Caco-2 (cell line): ENCODE measurements at regions not wholly inside any gene's neighbourhood (a gene's known extent, or its start where the extent isn't known, plus 50 kb on each side); places are given as distances from the start of the nearest gene placed in this dataset.

Experiments
- BruUV-seq: library from RNA; stranded (reverse); fragments of 400-500 nt; replicated peaks from 2 replicates; lab custom pipeline; 2021; lab: Mats Ljungman, UMichigan
- CTCF ChIA-PET: fragments of 300-600 bp; sonication (Branson Sonifier 250); formaldehyde crosslinking; loops from one replicate; lab custom pipeline; 2022; ENCODE audit warnings: antibody characterized with exemption; lab: Charles Lee
- POLR2A ChIA-PET: fragments of 300-600 bp; sonication (Branson Sonifier 250); formaldehyde crosslinking; loops from one replicate; lab custom pipeline; 2022; ENCODE audit warnings: antibody characterized with exemption; lab: Charles Lee
- DNase-seq, 2 experiments: peaks; one replicate each; pipeline versions ENCODE4 v3.0.0 to v3.0.0-alpha.2; 2020 to 2022
- H3K27me3 ChIP-seq: replicated peaks from 2 replicates; pipeline ENCODE4 v1.6.0; 2011; ENCODE audit warnings: low read length; ENCODE audit not compliant: control insufficient read depth, insufficient read depth
- H3K36me3 ChIP-seq: 2 replicates; pipeline ENCODE4 v1.5.1; 2011; ENCODE audit warnings: low read length; ENCODE audit not compliant: control insufficient read depth, insufficient read depth
- H3K4me1 ChIP-seq: fragments of 250-450 bp; sonication (Bioruptor Pico); 2 replicates; pipeline ENCODE4 v1.5.1; 2020; ENCODE audit warnings: mild to moderate bottlenecking
- H3K4me3 ChIP-seq: 2 replicates; pipeline ENCODE4 v1.5.1; 2011; ENCODE audit warnings: low read depth, mild to moderate bottlenecking, control low read depth, low read length
- H3K9me3 ChIP-seq: fragments of 250-450 bp; sonication (Bioruptor Pico); 2 replicates; pipeline ENCODE4 v1.5.1; 2020; ENCODE audit warnings: mild to moderate bottlenecking, moderate library complexity
- H3K27ac Mint-ChIP-seq: one replicate; pipeline ENCODE4 v1.8.0; 2022; ENCODE audit warnings: mixed read lengths; ENCODE audit not compliant: unreplicated experiment
- H3K27me3 Mint-ChIP-seq: one replicate; pipeline ENCODE4 v1.8.0; 2022; ENCODE audit warnings: mixed read lengths; ENCODE audit not compliant: insufficient read depth, unreplicated experiment
- H3K36me3 Mint-ChIP-seq: one replicate; pipeline ENCODE4 v1.8.0; 2022; ENCODE audit warnings: mild to moderate bottlenecking, mixed read lengths; ENCODE audit not compliant: insufficient read depth, unreplicated experiment
- H3K4me1 Mint-ChIP-seq: one replicate; pipeline ENCODE4 v1.8.0; 2022; ENCODE audit warnings: low read depth, mixed read lengths; ENCODE audit not compliant: unreplicated experiment
- H3K4me3 Mint-ChIP-seq: one replicate; pipeline ENCODE4 v1.8.0; 2022; ENCODE audit warnings: mild to moderate bottlenecking, moderate library complexity, mixed read lengths; ENCODE audit not compliant: unreplicated experiment
- H3K9me3 Mint-ChIP-seq: one replicate; pipeline ENCODE4 v1.8.0; 2022; ENCODE audit warnings: mixed read lengths; ENCODE audit not compliant: unreplicated experiment
- intact Hi-C: fragments of 100-400 bp; cut with micrococcal nuclease; formaldehyde crosslinking; loops from one replicate; pipeline ENCODE4 v1.10.0; 2022; ENCODE audit not compliant: unreplicated experiment
- TF ChIP-seq, protein P1 (sequence below), 2 experiments: fragments of 200-600 bp in 1 of 2; IDR thresholded peaks; 1 replicate in 1 of 2; 2 replicates in 1 of 2; pipeline versions ENCODE4 v1.5.1 to v1.8.0; 2011 to 2022; ENCODE audit warnings: antibody characterized with exemption in 1 of 2, control low read depth in 1 of 2, inconsistent platforms in 1 of 2, low read depth in 1 of 2, low read length in 1 of 2, mild to moderate bottlenecking in 1 of 2, moderate library complexity in 1 of 2; ENCODE audit not compliant: insufficient read depth in 1 of 2, severe bottlenecking in 1 of 2, unreplicated experiment in 1 of 2

DNA sequence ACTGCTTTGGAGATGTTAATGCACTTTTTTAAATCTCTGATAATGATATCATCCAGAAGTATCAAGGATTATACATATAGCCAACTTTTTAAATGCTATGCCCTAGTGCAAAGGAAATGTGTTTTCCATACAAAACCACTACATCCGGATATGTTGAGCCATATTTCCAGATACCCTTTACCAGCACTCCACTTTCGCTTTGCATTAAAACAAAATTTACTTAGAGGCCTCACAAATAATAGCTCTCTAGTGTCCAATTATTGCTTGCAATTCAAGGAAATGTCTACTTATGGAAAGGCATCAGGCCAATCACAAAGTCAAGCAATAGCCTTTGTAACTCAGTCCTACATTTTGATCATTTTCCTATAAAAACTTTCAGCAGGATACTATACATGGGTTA, 1072.8 kb upstream of the INTU start:
- BruUV-seq: no TSS peak
- H3K9me3 Mint-ChIP-seq: no peaks in the 10 kb centered on the region
- DNase-seq: no peak
- ChIA-PET POLR2A (no interaction called here), CTCF (no interaction called here)
- Histone ChIP-seq H3K4me1 (no peaks in the 10 kb centered on the region), H3K27me3 (no peaks in the 10 kb centered on the region), H3K4me3 (no peak overlapping the region), H3K9me3 (no peaks in the 10 kb centered on the region), H3K36me3 (no peaks in the 10 kb centered on the region)
- H3K4me3 Mint-ChIP-seq: no peak overlapping the region
- no peaks in the 10 kb centered on the region for H3K36me3 Mint-ChIP-seq
- H3K4me1 Mint-ChIP-seq: peaks cover 7% of the 10 kb centered on the region
- peaks cover 4% of the 10 kb centered on the region for H3K27me3 Mint-ChIP-seq
- intact Hi-C loops: no loop called here
- H3K27ac Mint-ChIP-seq: no peak overlapping the region
- TF ChIP-seq, protein P1, sequence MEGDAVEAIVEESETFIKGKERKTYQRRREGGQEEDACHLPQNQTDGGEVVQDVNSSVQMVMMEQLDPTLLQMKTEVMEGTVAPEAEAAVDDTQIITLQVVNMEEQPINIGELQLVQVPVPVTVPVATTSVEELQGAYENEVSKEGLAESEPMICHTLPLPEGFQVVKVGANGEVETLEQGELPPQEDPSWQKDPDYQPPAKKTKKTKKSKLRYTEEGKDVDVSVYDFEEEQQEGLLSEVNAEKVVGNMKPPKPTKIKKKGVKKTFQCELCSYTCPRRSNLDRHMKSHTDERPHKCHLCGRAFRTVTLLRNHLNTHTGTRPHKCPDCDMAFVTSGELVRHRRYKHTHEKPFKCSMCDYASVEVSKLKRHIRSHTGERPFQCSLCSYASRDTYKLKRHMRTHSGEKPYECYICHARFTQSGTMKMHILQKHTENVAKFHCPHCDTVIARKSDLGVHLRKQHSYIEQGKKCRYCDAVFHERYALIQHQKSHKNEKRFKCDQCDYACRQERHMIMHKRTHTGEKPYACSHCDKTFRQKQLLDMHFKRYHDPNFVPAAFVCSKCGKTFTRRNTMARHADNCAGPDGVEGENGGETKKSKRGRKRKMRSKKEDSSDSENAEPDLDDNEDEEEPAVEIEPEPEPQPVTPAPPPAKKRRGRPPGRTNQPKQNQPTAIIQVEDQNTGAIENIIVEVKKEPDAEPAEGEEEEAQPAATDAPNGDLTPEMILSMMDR (IDR thresholded peaks at IDR 0.05; ENCODE audit: insufficient read depth in 1 of 2, low read depth in 1 of 2, low read length in 1 of 2, severe bottlenecking in 1 of 2, unreplicated experiment in 1 of 2): no peak

DNA sequence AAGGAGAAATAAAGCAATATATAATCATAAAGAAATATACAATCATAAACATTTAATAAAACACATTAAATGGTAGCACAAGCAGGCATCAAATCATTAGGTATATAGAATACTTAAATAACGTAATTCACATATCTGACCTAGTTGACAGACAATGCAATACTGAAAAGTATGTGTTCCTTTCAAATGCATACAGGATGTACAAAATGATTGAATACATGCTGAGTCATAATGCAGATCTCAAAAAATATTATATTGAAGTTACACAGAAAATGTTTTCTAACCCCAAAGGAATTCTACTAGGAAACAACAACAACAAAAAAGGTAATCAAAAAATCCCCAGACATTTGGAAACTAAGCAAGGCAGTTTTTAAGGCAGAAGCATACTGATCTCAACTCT, 1072.0 kb upstream of the INTU start:
- peaks cover 7% of the 10 kb centered on the region for H3K4me1 Mint-ChIP-seq
- no peak overlapping the region for H3K27ac Mint-ChIP-seq
- H3K27me3 Mint-ChIP-seq: peaks cover 4% of the 10 kb centered on the region
- Histone ChIP-seq H3K36me3 (no peaks in the 10 kb centered on the region), H3K9me3 (no peaks in the 10 kb centered on the region), H3K4me1 (no peaks in the 10 kb centered on the region), H3K27me3 (no peaks in the 10 kb centered on the region), H3K4me3 (no peak overlapping the region)
- no peak for DNase-seq
- no peak overlapping the region for H3K4me3 Mint-ChIP-seq
- intact Hi-C loops: no loop called here
- TF ChIP-seq, protein P1 (IDR thresholded peaks at IDR 0.05; ENCODE audit: insufficient read depth in 1 of 2, low read depth in 1 of 2, low read length in 1 of 2, severe bottlenecking in 1 of 2, unreplicated experiment in 1 of 2): no peak
- ChIA-PET POLR2A (no interaction called here), CTCF (no interaction called here)
- H3K9me3 Mint-ChIP-seq: no peaks in the 10 kb centered on the region
- H3K36me3 Mint-ChIP-seq: no peaks in the 10 kb centered on the region
- BruUV-seq: no TSS peak

DNA sequence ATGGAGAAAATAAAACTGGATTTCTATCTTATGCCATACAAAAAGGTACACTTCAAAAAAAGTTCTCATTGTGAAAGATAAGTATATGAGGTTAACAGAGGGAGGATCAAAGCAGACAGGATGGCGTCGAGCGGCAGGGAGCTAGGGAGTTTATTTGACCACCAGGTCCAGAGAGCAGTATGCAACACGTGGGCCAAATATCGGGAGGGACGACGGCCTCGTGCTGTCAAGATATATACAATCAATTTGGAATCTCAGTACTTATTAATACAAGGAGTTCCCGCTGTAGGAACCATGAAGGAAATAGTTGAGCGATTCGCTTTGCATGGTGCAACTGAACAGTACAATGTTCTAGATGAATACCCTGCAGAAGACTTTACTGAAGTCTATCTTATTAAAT, 1069.4 kb upstream of the INTU start:
- CTCF ChIA-PET: no interaction called here
- BruUV-seq: no TSS peak

More for the DNA sequence above, 1069.4 kb upstream of the INTU start:
- H3K27me3 Mint-ChIP-seq: peaks cover 4% of the 10 kb centered on the region
- Histone ChIP-seq H3K4me3 (no peak overlapping the region), H3K27me3 (no peaks in the 10 kb centered on the region), H3K9me3 (no peaks in the 10 kb centered on the region), H3K36me3 (no peaks in the 10 kb centered on the region), H3K4me1 (no peaks in the 10 kb centered on the region)
- intact Hi-C loops: no loop called here
- POLR2A ChIA-PET: no interaction called here
- TF ChIP-seq, protein P1 (IDR thresholded peaks at IDR 0.05; ENCODE audit: insufficient read depth in 1 of 2, low read depth in 1 of 2, low read length in 1 of 2, severe bottlenecking in 1 of 2, unreplicated experiment in 1 of 2): no peak
- no peak for DNase-seq
- H3K4me1 Mint-ChIP-seq: peaks cover 7% of the 10 kb centered on the region
- no peaks in the 10 kb centered on the region for H3K36me3 Mint-ChIP-seq
- H3K4me3 Mint-ChIP-seq: no peak overlapping the region
- H3K27ac Mint-ChIP-seq: no peak overlapping the region
- no peaks in the 10 kb centered on the region for H3K9me3 Mint-ChIP-seq
